PC-3 (cell line): ENCODE measurements at regions not wholly inside any gene's neighbourhood (a gene's known extent, or its start where the extent isn't known, plus 50 kb on each side); places are given as distances from the start of the nearest gene placed in this dataset.

Experiments
- ATAC-seq: fragments of 200-7000 bp; cut with Tn5 transposase; 2 replicates; pipeline ENCODE4 v1.9.1; 2020; ENCODE audit warnings: mild to moderate bottlenecking, moderate library complexity
- BruUV-seq: library from RNA; stranded (reverse); fragments of 400-500 nt; replicated peaks from 2 replicates; lab custom pipeline; 2021; lab: Mats Ljungman, UMichigan
- CTCF ChIA-PET: fragments of 300-600 bp; sonication (Branson Sonifier 250); formaldehyde crosslinking; loops from one replicate; lab custom pipeline; 2022; ENCODE audit warnings: antibody characterized with exemption; lab: Charles Lee
- POLR2A ChIA-PET: fragments of 300-600 bp; sonication (Branson Sonifier 250); formaldehyde crosslinking; loops from one replicate; lab custom pipeline; 2022; ENCODE audit warnings: antibody characterized with exemption; ENCODE audit not compliant: unreplicated experiment; lab: Charles Lee
- DNase-seq: peaks from one replicate; pipeline ENCODE4 v3.0.0-alpha.2; 2015
- H2AFZ ChIP-seq: fragments of 300-600 bp; sonication (generic); 2 replicates; pipeline ENCODE4 v1.6.0; 2016; ENCODE audit warnings: antibody characterized with exemption, low read length
- H3F3A ChIP-seq: fragments of 300-600 bp; sonication (generic); one replicate; pipeline ENCODE4 v1.6.0; 2017; ENCODE audit warnings: antibody characterized with exemption, low read length, control low read depth, mild to moderate bottlenecking; ENCODE audit not compliant: unreplicated experiment
- H3K27ac ChIP-seq: fragments of 300-600 bp; sonication (generic); 2 replicates; pipeline ENCODE4 v1.5.1; 2016; ENCODE audit warnings: mild to moderate bottlenecking, low read length
- H3K27me3 ChIP-seq: fragments of 300-600 bp; sonication (generic); 2 replicates; pipeline ENCODE4 v1.6.1; 2016; ENCODE audit warnings: low read length, mixed read lengths
- H3K36me3 ChIP-seq: fragments of 300-600 bp; sonication (generic); 2 replicates; pipeline ENCODE4 v1.6.1; 2016; ENCODE audit warnings: low read depth, mixed run types, low read length, mixed read lengths
- H3K4me1 ChIP-seq: fragments of 300-600 bp; sonication (generic); 2 replicates; pipeline ENCODE4 v1.5.1; 2016; ENCODE audit warnings: low read length; ENCODE audit not compliant: insufficient read depth
- H3K4me2 ChIP-seq: fragments of 300-600 bp; sonication (generic); 2 replicates; pipeline ENCODE4 v1.6.0; 2016; ENCODE audit warnings: low read length
- H3K4me3 ChIP-seq: fragments of 300-600 bp; sonication (generic); 2 replicates; pipeline ENCODE4 v1.5.1; 2016; ENCODE audit warnings: mild to moderate bottlenecking, low read length, mixed read lengths
- H3K79me2 ChIP-seq: fragments of 300-600 bp; sonication (generic); 2 replicates; pipeline ENCODE4 v1.6.1; 2017; ENCODE audit warnings: low read length, mixed read lengths
- H3K9ac ChIP-seq: fragments of 300-600 bp; sonication (generic); 2 replicates; pipeline ENCODE4 v1.6.0; 2016; ENCODE audit warnings: mild to moderate bottlenecking, low read length
- H3K9me2 ChIP-seq: fragments of 300-600 bp; sonication (generic); replicated peaks from 2 replicates; pipeline ENCODE4 v1.6.1; 2016; ENCODE audit warnings: mixed run types, low read length, mixed read lengths
- H3K9me3 ChIP-seq: fragments of 300-600 bp; sonication (generic); 2 replicates; pipeline ENCODE4 v1.6.1; 2016; ENCODE audit warnings: low read length, mixed read lengths
- H4K20me1 ChIP-seq: fragments of 300-600 bp; sonication (generic); 2 replicates; pipeline ENCODE4 v1.6.1; 2016; ENCODE audit warnings: low read length, mixed read lengths
- CTCF ChIP-seq: fragments of 300-600 bp; sonication (generic); conservative IDR thresholded peaks from 2 replicates; pipeline ENCODE4 v1.5.1; 2017; ENCODE audit warnings: antibody characterized with exemption, low read depth, mild to moderate bottlenecking, low read length
- EZH2 ChIP-seq: fragments of 300-600 bp; sonication (generic); IDR thresholded peaks from one replicate; pipeline ENCODE4 v1.6.1; 2017; ENCODE audit warnings: antibody characterized with exemption, mild to moderate bottlenecking, low read length; ENCODE audit not compliant: unreplicated experiment
- EZH2phosphoT487 ChIP-seq: fragments of 300-600 bp; sonication (generic); IDR thresholded peaks from 2 replicates; pipeline ENCODE4 v1.6.1; 2018; ENCODE audit warnings: mild to moderate bottlenecking, antibody characterized with exemption, low read length, borderline replicate concordance
- intact Hi-C: fragments of 100-400 bp; cut with micrococcal nuclease; formaldehyde crosslinking; loops from 2 replicates; pipeline ENCODE4 v1.9.0; 2023

DNA sequence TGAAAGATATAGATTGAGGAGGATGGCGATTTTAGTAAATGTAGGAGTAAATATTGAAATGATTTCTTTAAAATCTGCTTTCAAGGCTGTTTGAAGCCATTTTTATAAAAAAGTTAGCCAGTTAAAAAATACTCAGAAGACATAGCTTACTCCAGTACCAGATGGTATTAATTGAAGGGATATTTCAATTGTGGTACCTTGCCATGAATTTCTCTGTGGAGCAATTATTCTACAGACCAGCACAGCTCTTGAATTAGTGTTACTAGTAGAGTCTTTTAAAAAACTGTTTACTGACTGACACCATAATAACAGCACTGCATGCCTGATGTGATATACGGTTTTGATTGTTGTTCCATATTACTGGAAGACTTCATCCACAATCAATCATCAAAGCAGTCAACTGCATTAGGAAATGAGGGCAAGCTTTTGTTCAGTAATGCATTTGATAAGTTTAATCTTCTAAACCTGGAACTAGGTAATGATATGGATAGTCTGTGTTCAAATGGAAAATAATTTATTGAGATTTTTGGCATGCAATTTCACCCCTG lies 106.4 kb downstream of the MFSD1 start:
- Histone ChIP-seq H3K9me2 (no peaks in the 10 kb centered on the region), H3K4me2 (no peak overlapping the region), H4K20me1 (no peaks in the 10 kb centered on the region), H3K9ac (no peak overlapping the region), H3K27ac (no peak overlapping the region), H3K9me3 (no peaks in the 10 kb centered on the region), H3K4me3 (no peak overlapping the region), H3K4me1 (peaks cover 12% of the 10 kb centered on the region; the same call in 1 of the 2 replicates), H3F3A (no peaks in the 10 kb centered on the region), H2AFZ (no peak overlapping the region), H3K36me3 (no peaks in the 10 kb centered on the region), H3K79me2 (no peaks in the 10 kb centered on the region), H3K27me3 (no peaks in the 10 kb centered on the region)
- DNase-seq (no peak), ATAC-seq (no peak)
- ChIA-PET POLR2A (no interaction called here), CTCF (interaction anchor here (0.6 kb wide), 1 partner anchor 114 kb away, joined by 11 read pairs; no protein-coding TSS in a partner anchor)
- intact Hi-C loops = no loop called here
- no TSS peak for BruUV-seq
- TF ChIP-seq EZH2phosphoT487 (no peak), CTCF (no peak), EZH2 (no peak)

DNA sequence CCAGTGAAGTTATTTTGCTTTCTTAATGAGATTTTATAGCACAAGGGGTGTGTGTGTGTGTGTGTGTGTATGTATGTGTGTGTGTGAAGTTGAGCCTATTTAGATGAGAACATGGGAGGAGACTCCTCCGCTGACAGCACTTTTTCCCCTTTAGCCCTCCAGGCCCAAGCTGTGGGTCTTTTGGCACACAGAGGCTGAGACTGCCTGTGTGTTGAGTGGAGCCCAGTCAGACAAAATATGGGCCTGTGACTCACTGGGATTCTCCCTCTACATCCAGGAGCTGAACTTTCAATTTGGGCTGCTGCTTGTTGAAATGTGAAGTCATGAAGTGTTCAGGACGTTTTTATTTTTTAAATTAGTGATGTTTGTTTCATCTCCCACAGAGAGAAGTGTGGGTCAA lies 108.0 kb downstream of the MFSD1 start:
- DNase-seq = no peak
- Histone ChIP-seq H3K27ac (no peak overlapping the region), H3K4me1 (peaks cover 12% of the 10 kb centered on the region; the same call in 1 of the 2 replicates), H3K9me3 (no peaks in the 10 kb centered on the region), H3K4me2 (no peak overlapping the region), H2AFZ (no peak overlapping the region), H3K27me3 (no peaks in the 10 kb centered on the region), H3K4me3 (no peak overlapping the region), H3K9me2 (no peaks in the 10 kb centered on the region), H3K9ac (no peak overlapping the region), H3K79me2 (no peaks in the 10 kb centered on the region), H3F3A (no peaks in the 10 kb centered on the region), H4K20me1 (no peaks in the 10 kb centered on the region), H3K36me3 (no peaks in the 10 kb centered on the region)
- no peak for TF ChIP-seq CTCF
- no peak for TF ChIP-seq EZH2
- no peak for TF ChIP-seq EZH2phosphoT487
- ATAC-seq = no peak
- no TSS peak for BruUV-seq
- ChIA-PET CTCF (no interaction called here), POLR2A (no interaction called here)
- intact Hi-C loops = no loop called here

GRCh38 chr3:158911586-158911985 lies 109.7 kb downstream of the MFSD1 start:
- Histone ChIP-seq H3K4me2 (peak overlapping the region; percentile 49), H3K79me2 (no peaks in the 10 kb centered on the region), H3K4me3 (no peak overlapping the region), H3K27me3 (no peaks in the 10 kb centered on the region), H3K9me2 (no peaks in the 10 kb centered on the region), H2AFZ (peak overlapping the region; percentile 38; the same call in 1 of the 2 replicates), H3K4me1 (peaks cover 12% of the 10 kb centered on the region; the same call in 1 of the 2 replicates), H3K36me3 (no peaks in the 10 kb centered on the region), H3F3A (no peaks in the 10 kb centered on the region), H3K9ac (no peak overlapping the region), H3K9me3 (no peaks in the 10 kb centered on the region), H4K20me1 (no peaks in the 10 kb centered on the region), H3K27ac (0 out of 2 replicates have a peak overlapping the region, but pooled peaks have one; percentile 5)
- DNase-seq = peak; percentile 73
- intact Hi-C loops = no loop called here
- ChIA-PET POLR2A (no interaction called here), CTCF (no interaction called here)
- BruUV-seq = no TSS peak
- TF ChIP-seq CTCF = no peak
- no peak for TF ChIP-seq EZH2
- TF ChIP-seq EZH2phosphoT487 = no peak
- ATAC-seq = peak; percentile 22; the same call in 1 of the 2 replicates
